H1 (cell line): ENCODE measurements at regions not wholly inside any gene's neighbourhood (a gene's known extent, or its start where the extent isn't known, plus 50 kb on each side); places are given as distances from the start of the nearest gene placed in this dataset.

Experiments used
- CTCF ChIA-PET: fragments of 300-600 bp; sonication (Branson Sonifier 250); formaldehyde crosslinking; loops from one replicate; lab custom pipeline; 2021; ENCODE audit not compliant: partially characterized antibody; lab: Charles Lee
- POLR2A ChIA-PET: fragments of 300-600 bp; sonication (Branson Sonifier 250); formaldehyde crosslinking; loops from one replicate; lab custom pipeline; 2021; ENCODE audit warnings: inconsistent platforms; ENCODE audit not compliant: partially characterized antibody; lab: Charles Lee
- DNase-seq, 2 experiments: peaks; one replicate each; pipeline versions ENCODE4 v3.0.0 to v3.0.0-alpha.2; 2010 to 2022; ENCODE audit warnings: low spot score in 2 of 2, low read depth in 1 of 2, mixed read lengths in 1 of 2
- FAIRE-seq: peaks from 2 replicates; lab custom pipeline; 2011; peaks lifted over from hg19 to GRCh38; lab: Jason Lieb, UNC
- H2AFZ ChIP-seq: 2 replicates; pipeline ENCODE4 v1.8.1; 2012; ENCODE audit warnings: low read length, inconsistent platforms
- H2AK5ac ChIP-seq: 2 replicates; pipeline ENCODE4 v1.6.1; 2013; ENCODE audit warnings: low read depth, low read length
- H2BK120ac ChIP-seq: replicated peaks from 2 replicates; pipeline ENCODE3; 2013; ENCODE audit warnings: low read depth, low read length, inconsistent platforms
- H2BK12ac ChIP-seq: 2 replicates; pipeline ENCODE4 v1.6.1; 2013; ENCODE audit warnings: low read depth, low read length
- H2BK15ac ChIP-seq: 2 replicates; pipeline ENCODE4 v1.6.1; 2013; ENCODE audit warnings: low read length
- H2BK20ac ChIP-seq: 2 replicates; pipeline ENCODE4 v1.6.1; 2013; ENCODE audit warnings: low read length
- H2BK5ac ChIP-seq: 2 replicates; pipeline ENCODE4 v1.6.1; 2013; ENCODE audit warnings: low read depth, low read length
- H3K14ac ChIP-seq: 2 replicates; pipeline ENCODE4 v1.6.1; 2013; ENCODE audit warnings: inconsistent platforms; ENCODE audit not compliant: insufficient read length
- H3K18ac ChIP-seq: 2 replicates; pipeline ENCODE4 v1.6.1; 2013; ENCODE audit warnings: low read length; ENCODE audit errors: extremely low read depth
- H3K23ac ChIP-seq: 2 replicates; pipeline ENCODE4 v1.6.1; 2013; ENCODE audit warnings: inconsistent platforms; ENCODE audit not compliant: insufficient read length
- H3K23me2 ChIP-seq: 2 replicates; pipeline ENCODE4 v1.6.1; 2013; ENCODE audit warnings: low read depth, low read length
- H3K27ac ChIP-seq: 2 replicates; pipeline ENCODE4 v1.6.1; 2011; ENCODE audit warnings: low read depth, low read length, inconsistent platforms
- H3K27me3 ChIP-seq, 4 experiments: replicated peaks in 1 of 4; 1 replicate in 1 of 4; 2 replicates in 3 of 4; pipeline versions ENCODE4 v1.6.1 to v1.8.1; 2011 to 2013; ENCODE audit warnings: low read length in 3 of 4, mild to moderate bottlenecking in 3 of 4, inconsistent platforms in 2 of 4, mixed read lengths in 2 of 4, moderate library complexity in 1 of 4; ENCODE audit not compliant: control insufficient read depth in 3 of 4, insufficient read depth in 3 of 4; ENCODE audit errors: extremely low read depth in 1 of 4
- H3K36me3 ChIP-seq, 4 experiments: 2 replicates each; pipeline versions ENCODE4 v1.6.1 to v1.8.1; 2011 to 2013; ENCODE audit warnings: mild to moderate bottlenecking in 4 of 4, low read length in 3 of 4, moderate library complexity in 2 of 4, control low read depth in 1 of 4, inconsistent platforms in 1 of 4; ENCODE audit not compliant: insufficient read depth in 4 of 4, control insufficient read depth in 2 of 4
- H3K4ac ChIP-seq: replicated peaks from 2 replicates; pipeline ENCODE3; 2013; ENCODE audit warnings: low read length, low read depth, mixed read lengths, inconsistent platforms; ENCODE audit not compliant: insufficient read length
- H3K4me1 ChIP-seq, 4 experiments: replicated peaks in 1 of 4; 1 replicate in 1 of 4; 2 replicates in 3 of 4; pipeline versions ENCODE4 v1.6.1 to v1.8.1; 2011 to 2013; ENCODE audit warnings: low read length in 3 of 4, inconsistent platforms in 2 of 4, mixed read lengths in 1 of 4; ENCODE audit not compliant: insufficient read depth in 4 of 4, control insufficient read depth in 3 of 4
- H3K4me2 ChIP-seq, 2 experiments: 2 replicates each; pipeline versions ENCODE4 v1.6.1 to v1.8.1; 2011 to 2013; ENCODE audit warnings: low read depth in 2 of 2, low read length in 2 of 2, control low read depth in 1 of 2, inconsistent platforms in 1 of 2, mild to moderate bottlenecking in 1 of 2; ENCODE audit not compliant: insufficient read depth in 1 of 2
- H3K4me3 ChIP-seq, 4 experiments: fragments of 200-600, 300-600 bp in 1 of 4; sonication (generic), shearing (Covaris generic), sonication (Bioruptor Twin) in 1 of 4; 2 replicates each; pipeline versions ENCODE4 v1.5.1 to v1.8.1; 2011 to 2016; ENCODE audit warnings: low read length in 4 of 4, low read depth in 3 of 4, control low read depth in 2 of 4, inconsistent platforms in 2 of 4, mild to moderate bottlenecking in 2 of 4, mixed read lengths in 1 of 4, moderate library complexity in 1 of 4; ENCODE audit not compliant: insufficient read depth in 2 of 4; ENCODE audit errors: extremely low read depth in 1 of 4
- H3K56ac ChIP-seq: replicated peaks from 2 replicates; pipeline ENCODE3; 2013; ENCODE audit warnings: low read depth, mild to moderate bottlenecking, mixed read lengths, low read length, inconsistent platforms; ENCODE audit not compliant: insufficient read length
- H3K79me1 ChIP-seq: 2 replicates; pipeline ENCODE4 v1.6.1; 2013; ENCODE audit warnings: low read depth, low read length, control low read depth
- H3K79me2 ChIP-seq, 2 experiments: 2 replicates each; pipeline versions ENCODE4 v1.6.1 to v1.8.1; 2012 to 2013; ENCODE audit warnings: low read length in 2 of 2, mild to moderate bottlenecking in 2 of 2, inconsistent platforms in 1 of 2; ENCODE audit not compliant: insufficient read depth in 2 of 2, control insufficient read depth in 1 of 2
- H3K9ac ChIP-seq, 4 experiments: replicated peaks in 1 of 4; 1 replicate in 1 of 4; 2 replicates in 3 of 4; pipeline versions ENCODE4 v1.6.1 to v1.8.1; 2011 to 2013; ENCODE audit warnings: low read depth in 3 of 4, low read length in 3 of 4, control low read depth in 2 of 4, mild to moderate bottlenecking in 2 of 4, moderate library complexity in 2 of 4, inconsistent platforms in 1 of 4; ENCODE audit errors: extremely low read depth in 1 of 4
- H3K9me3 ChIP-seq, 2 experiments: 2 replicates each; pipeline versions ENCODE4 v1.6.1 to v1.8.1; 2012 to 2013; ENCODE audit warnings: mild to moderate bottlenecking in 2 of 2, moderate library complexity in 2 of 2, control low read depth in 1 of 2, inconsistent platforms in 1 of 2, low read depth in 1 of 2, low read length in 1 of 2, mixed read lengths in 1 of 2; ENCODE audit not compliant: insufficient read depth in 2 of 2
- H4K20me1 ChIP-seq, 2 experiments: replicated peaks in 1 of 2; 2 replicates each; pipeline versions ENCODE3 to v1.8.1; 2011 to 2013; ENCODE audit warnings: inconsistent platforms in 2 of 2, low read length in 2 of 2, mild to moderate bottlenecking in 1 of 2; ENCODE audit not compliant: insufficient read depth in 2 of 2, control insufficient read depth in 1 of 2
- H4K5ac ChIP-seq: 2 replicates; pipeline ENCODE4 v1.6.1; 2013; ENCODE audit warnings: low read length, low read depth, mixed read lengths, inconsistent platforms; ENCODE audit not compliant: insufficient read length
- H4K8ac ChIP-seq: 2 replicates; pipeline ENCODE4 v1.8.0; 2013; ENCODE audit warnings: mild to moderate bottlenecking, moderate library complexity, low read length, inconsistent platforms; ENCODE audit not compliant: insufficient read depth; ENCODE audit errors: extremely low read depth
- H4K91ac ChIP-seq: replicated peaks from 2 replicates; pipeline ENCODE3; 2013; ENCODE audit warnings: low read length, mixed read lengths, inconsistent platforms; ENCODE audit not compliant: insufficient read length
- ASH2L ChIP-seq: fragments of 200-600, 300-600 bp; sonication (generic); IDR thresholded peaks from one replicate; pipeline ENCODE4 v1.7.1; 2017; ENCODE audit warnings: low read length
- BACH1 ChIP-seq: IDR thresholded peaks from 2 replicates; pipeline ENCODE4 v1.6.1; 2012; ENCODE audit warnings: low read length, improper control_type of control experiment
- BRCA1 ChIP-seq: IDR thresholded peaks from 2 replicates; pipeline ENCODE4 v1.6.1; 2012; ENCODE audit warnings: low read depth, low read length, improper control_type of control experiment
- CBX5 ChIP-seq: fragments of 300-800, 300-1000 bp; sonication (generic); IDR thresholded peaks from 2 replicates; pipeline ENCODE4 v1.7.1; 2016; ENCODE audit warnings: antibody characterized with exemption, low read length, low read depth
- CREB1 ChIP-seq: IDR thresholded peaks from 2 replicates; pipeline ENCODE4 v1.6.1; 2012; ENCODE audit warnings: inconsistent platforms
- EP300 ChIP-seq, 2 experiments: IDR thresholded peaks; 1 replicate in 1 of 2; 2 replicates in 1 of 2; pipeline ENCODE4 v1.6.1; 2011 to 2012; ENCODE audit warnings: low read depth in 2 of 2, low read length in 2 of 2, mild to moderate bottlenecking in 2 of 2, borderline replicate concordance in 1 of 2, inconsistent platforms in 1 of 2, moderate library complexity in 1 of 2
- NANOG ChIP-seq: IDR thresholded peaks from 2 replicates; pipeline ENCODE4 v1.6.1; 2011; ENCODE audit warnings: low read length, low read depth, mild to moderate bottlenecking, inconsistent platforms; ENCODE audit not compliant: insufficient read depth, poor library complexity, severe bottlenecking
- RBBP5 ChIP-seq: IDR thresholded peaks from 2 replicates; pipeline ENCODE4 v1.7.1; 2012; ENCODE audit warnings: low read depth, mild to moderate bottlenecking, inconsistent platforms, low read length, moderate library complexity, borderline replicate concordance
- RFX5 ChIP-seq: IDR thresholded peaks from 2 replicates; pipeline ENCODE4 v1.6.1; 2011; ENCODE audit warnings: low read depth, low read length, improper control_type of control experiment, borderline replicate concordance
- RNF2 ChIP-seq: fragments of 200-900, 300-1000 bp; sonication (generic); IDR thresholded peaks from 2 replicates; pipeline ENCODE4 v1.7.1; 2016; ENCODE audit warnings: borderline replicate concordance, low read depth, mild to moderate bottlenecking, antibody characterized with exemption, low read length; ENCODE audit not compliant: poor library complexity, severe bottlenecking; ENCODE audit errors: missing control alignments
- SIRT6 ChIP-seq: IDR thresholded peaks from one replicate; pipeline ENCODE4 v1.7.1; 2012; ENCODE audit warnings: low read length, inconsistent platforms
- TAF1 ChIP-seq: IDR thresholded peaks from 2 replicates; pipeline ENCODE4 v1.6.1; 2011; ENCODE audit warnings: mild to moderate bottlenecking, low read depth, low read length
- WGBS, 2 experiments: shearing (Covaris generic) in 1 of 2; methylation state at CpG; one replicate each; pipeline versions ENCODE4 v1.1.6 to v1.1.7; 2013 to 2015; ENCODE audit warnings: low lambda C conversion rate in 2 of 2, mixed read lengths in 2 of 2, inconsistent platforms in 1 of 2, low coverage in 1 of 2, missing lambda C conversion rate in 1 of 2; ENCODE audit not compliant: insufficient replicate concordance in 2 of 2, insufficient coverage in 1 of 2, insufficient read length in 1 of 2; ENCODE audit errors: extremely low coverage in 1 of 2, missing lambda C conversion rate in 1 of 2; 5-methylcytosine and 5-hydroxymethylcytosine counted together
- TF ChIP-seq, protein P1 (sequence below): IDR thresholded peaks from 2 replicates; pipeline ENCODE4 v1.6.1; 2012; ENCODE audit warnings: inconsistent platforms

DNA sequence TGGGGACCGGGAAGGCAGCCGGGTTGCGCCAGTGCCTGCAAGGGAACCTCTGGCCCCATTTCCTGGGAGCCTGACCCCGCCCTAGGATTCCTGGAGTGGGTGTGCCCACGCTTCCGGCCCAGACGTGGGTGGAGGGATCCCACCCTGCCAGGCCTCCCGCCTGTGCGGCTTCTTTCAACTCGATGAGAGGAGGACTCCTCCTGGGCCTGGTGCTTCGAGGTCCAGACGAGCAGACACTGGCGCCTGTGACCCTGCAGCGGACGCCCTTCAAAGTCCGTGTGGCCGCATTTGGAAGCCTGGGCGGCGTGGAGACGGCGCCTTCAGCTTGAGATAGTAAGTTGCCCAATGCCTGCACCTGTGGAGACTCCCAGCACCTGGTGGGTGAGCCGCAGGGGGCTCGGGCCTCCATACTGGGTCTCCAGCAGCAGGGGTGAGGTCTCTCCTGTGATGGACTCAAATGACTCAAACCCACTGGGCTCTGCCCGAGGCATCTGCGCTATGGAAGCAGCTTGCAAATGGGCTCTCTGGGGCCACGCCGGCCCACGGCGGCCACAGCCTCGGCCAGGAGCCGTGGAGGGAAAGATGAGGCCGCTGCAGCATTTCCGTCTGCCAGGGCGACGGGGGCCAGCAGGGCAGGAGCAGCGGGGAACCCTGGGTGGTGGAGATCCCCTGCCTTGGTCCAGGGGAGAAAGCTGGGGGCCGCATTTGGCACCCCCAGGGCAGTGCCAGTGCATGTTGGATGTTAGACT lies 64.3 kb upstream of the PPARA start:
- H4K20me1 ChIP-seq, result peaks cover 3 to 4% of the 10 kb centered on the region in 2 experiments
- H4K5ac ChIP-seq, result no peak overlapping the region
- no peak overlapping the region for H3K4me3 ChIP-seq
- no peak overlapping the region; the same call in 1 of the 2 replicates for H3K27ac ChIP-seq
- H3K79me2 ChIP-seq, result peaks cover 0 to 37% of the 10 kb centered on the region in 2 experiments; a peak in 2 of 4 replicates
- no peaks in the 10 kb centered on the region for H3K23me2 ChIP-seq
- peaks cover 10% of the 10 kb centered on the region for H3K79me1 ChIP-seq
- no peak overlapping the region for H2BK15ac ChIP-seq
- H2BK20ac ChIP-seq, result no peak overlapping the region
- no peak overlapping the region for H3K18ac ChIP-seq
- no peak overlapping the region for H2BK12ac ChIP-seq
- no peak overlapping the region for H3K9ac ChIP-seq
- no peak overlapping the region for H3K4ac ChIP-seq
- H3K4me2 ChIP-seq, result no peak overlapping the region
- FAIRE-seq (no peak), DNase-seq (no peak)
- H2BK120ac ChIP-seq, result no peak overlapping the region
- H2AK5ac ChIP-seq, result no peak overlapping the region
- H3K36me3 ChIP-seq, result no peaks in the 10 kb centered on the region
- peak overlapping the region; percentile 31; the same call in 1 of the 2 replicates for H4K8ac ChIP-seq
- WGBS, 2 experiments, result 94% methylated on average over 37 of the region's 37 CpGs; no CpG with 5 or more reads in 1 of the 2 experiments
- TF ChIP-seq SIRT6 (no peak), CREB1 (no peak), RNF2 (no peak), BRCA1 (no peak), ASH2L (no peak), RBBP5 (no peak), RFX5 (no peak), TAF1 (no peak), CBX5 (no peak), NANOG (no peak), EP300 (IDR thresholded peaks at IDR 0.05; ENCODE audit: borderline replicate concordance in 1 of 2, low read depth in 2 of 2, low read length in 2 of 2) (no peak), BACH1 (no peak)
- TF ChIP-seq, protein P1, sequence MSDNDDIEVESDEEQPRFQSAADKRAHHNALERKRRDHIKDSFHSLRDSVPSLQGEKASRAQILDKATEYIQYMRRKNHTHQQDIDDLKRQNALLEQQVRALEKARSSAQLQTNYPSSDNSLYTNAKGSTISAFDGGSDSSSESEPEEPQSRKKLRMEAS, result no peak
- H3K56ac ChIP-seq, result no peak overlapping the region
- no peak overlapping the region for H2BK5ac ChIP-seq
- POLR2A ChIA-PET, result no interaction called here
- peaks cover 0 to 4% (median 1%) of the 10 kb centered on the region in 4 experiments; a peak in 4 of 7 replicates for H3K4me1 ChIP-seq
- no peaks in the 10 kb centered on the region for H3K27me3 ChIP-seq
- CTCF ChIA-PET, result interaction anchor here (1.7 to 1.8 kb wide), 2 partner anchors 90 to 92 kb away, joined by 4 read pairs; no protein-coding TSS in a partner anchor
- H3K23ac ChIP-seq, result no peak overlapping the region
- no peak overlapping the region for H2AFZ ChIP-seq
- no peak overlapping the region for H4K91ac ChIP-seq
- H3K14ac ChIP-seq, result no peak overlapping the region
- no peaks in the 10 kb centered on the region for H3K9me3 ChIP-seq
